Smooth muscle cell (in vitro differentiated cells): ENCODE measurements at regions not wholly inside any gene's neighbourhood (a gene's known extent, or its start where the extent isn't known, plus 50 kb on each side); places are given as distances from the start of the nearest gene placed in this dataset.

Experiments
- DNase-seq: peaks from one replicate; lab custom pipeline; 2025; ENCODE audit not compliant: unreplicated experiment; lab: John Stamatoyannopoulos, UW
- H2AFZ ChIP-seq: fragments of 200-600 bp; sonication (generic); 2 replicates; pipeline ENCODE4 v1.6.0; 2016; ENCODE audit warnings: antibody characterized with exemption, low read depth, mild to moderate bottlenecking
- H3F3A ChIP-seq: fragments of 200-600 bp; sonication (generic); 2 replicates; pipeline ENCODE4 v1.6.0; 2017; ENCODE audit warnings: antibody characterized with exemption, low read depth
- H3K27ac ChIP-seq: fragments of 200-600 bp; sonication (generic); 2 replicates; pipeline ENCODE4 v1.5.1; 2016; ENCODE audit warnings: low read depth, mild to moderate bottlenecking
- H3K27me3 ChIP-seq: fragments of 200-600 bp; sonication (generic); 2 replicates; pipeline ENCODE4 v1.6.1; 2016; ENCODE audit warnings: low read depth, mild to moderate bottlenecking
- H3K36me3 ChIP-seq: fragments of 200-600 bp; sonication (generic); 2 replicates; pipeline ENCODE4 v1.5.1; 2016; ENCODE audit warnings: low read depth
- H3K4me1 ChIP-seq: fragments of 200-600 bp; sonication (generic); 2 replicates; pipeline ENCODE4 v1.5.1; 2016; ENCODE audit warnings: low read depth
- H3K4me2 ChIP-seq: fragments of 200-600 bp; sonication (generic); 2 replicates; pipeline ENCODE4 v1.6.0; 2016; ENCODE audit warnings: mild to moderate bottlenecking
- H3K4me3 ChIP-seq: fragments of 200-600 bp; sonication (generic); 2 replicates; pipeline ENCODE4 v1.5.1; 2016; ENCODE audit warnings: mild to moderate bottlenecking
- H3K79me2 ChIP-seq: fragments of 200-600 bp; sonication (generic); 2 replicates; pipeline ENCODE4 v1.6.0; 2016; ENCODE audit warnings: low read depth, mild to moderate bottlenecking
- H3K9ac ChIP-seq: fragments of 200-600 bp; sonication (generic); 2 replicates; pipeline ENCODE4 v1.6.0; 2016; ENCODE audit warnings: low read depth
- H3K9me3 ChIP-seq: fragments of 200-600 bp; sonication (generic); replicated peaks from 2 replicates; pipeline ENCODE4 v1.5.1; 2016; ENCODE audit warnings: low read depth
- H4K20me1 ChIP-seq: fragments of 200-600 bp; sonication (generic); 2 replicates; pipeline ENCODE4 v1.6.0; 2016; ENCODE audit warnings: low read depth
- CTCF ChIP-seq: fragments of 200-600 bp; sonication (generic); IDR thresholded peaks from 2 replicates; pipeline ENCODE4 v1.5.1; 2017; ENCODE audit warnings: borderline replicate concordance, mild to moderate bottlenecking, antibody characterized with exemption; ENCODE audit not compliant: insufficient read depth, poor library complexity, severe bottlenecking
- whole genome bisulfite sequencing: methylation state at CpG from one replicate; pipeline ENCODE4 v1.1.7; 2016; ENCODE audit warnings: low lambda C conversion rate; 5-methylcytosine and 5-hydroxymethylcytosine counted together

GRCh38 chr5:26003966-26004365 lies 1034.4 kb downstream of the CDH9 start:
- WGBS = 56% methylated on average over 3 of the region's 3 CpGs
- no peak overlapping the region for H3K27ac ChIP-seq
- H3K4me3 ChIP-seq = no peak overlapping the region
- H3K27me3 ChIP-seq = no peaks in the 10 kb centered on the region
- no peaks in the 10 kb centered on the region for H3K36me3 ChIP-seq
- DNase-seq = no peak
- no peak overlapping the region for H3K9ac ChIP-seq
- no peaks in the 10 kb centered on the region for H3F3A ChIP-seq
- no peaks in the 10 kb centered on the region for H3K9me3 ChIP-seq
- TF ChIP-seq CTCF = no peak
- no peaks in the 10 kb centered on the region for H3K79me2 ChIP-seq
- no peaks in the 10 kb centered on the region for H3K4me1 ChIP-seq
- peak overlapping the region; percentile 18 for H3K4me2 ChIP-seq
- no peaks in the 10 kb centered on the region for H4K20me1 ChIP-seq
- no peak overlapping the region for H2AFZ ChIP-seq

- no peak overlapping the region for H3K9ac ChIP-seq
- no peaks in the 10 kb centered on the region for H3F3A ChIP-seq
- no peak for TF ChIP-seq CTCF
- H4K20me1 ChIP-seq = no peaks in the 10 kb centered on the region
- no peaks in the 10 kb centered on the region for H3K27me3 ChIP-seq
- no peak overlapping the region for H2AFZ ChIP-seq
- no peak for DNase-seq
- no peaks in the 10 kb centered on the region for H3K4me1 ChIP-seq
- H3K79me2 ChIP-seq = no peaks in the 10 kb centered on the region
- no peak overlapping the region for H3K4me2 ChIP-seq
- 89% methylated on average over 2 of the region's 2 CpGs for WGBS
- H3K9me3 ChIP-seq = no peaks in the 10 kb centered on the region
- H3K27ac ChIP-seq = no peak overlapping the region
- H3K4me3 ChIP-seq = no peak overlapping the region
- no peaks in the 10 kb centered on the region for H3K36me3 ChIP-seq
Measured at GRCh38 chr5:25995209-25995608, 1043.2 kb downstream of the CDH9 start.

GRCh38 chr5:25993701-25994100 lies 1044.7 kb downstream of the CDH9 start:
- Histone ChIP-seq H3K4me2 (no peak overlapping the region), H3F3A (no peaks in the 10 kb centered on the region), H3K27ac (no peak overlapping the region), H3K9me3 (no peaks in the 10 kb centered on the region), H3K9ac (no peak overlapping the region), H2AFZ (no peak overlapping the region), H3K4me3 (no peak overlapping the region), H3K27me3 (no peaks in the 10 kb centered on the region), H3K79me2 (no peaks in the 10 kb centered on the region), H3K4me1 (no peaks in the 10 kb centered on the region), H3K36me3 (no peaks in the 10 kb centered on the region), H4K20me1 (no peaks in the 10 kb centered on the region)
- DNase-seq = no peak
- 77% methylated on average over 3 of the region's 3 CpGs for WGBS
- TF ChIP-seq CTCF = no peak

- H3K9me3 ChIP-seq = no peaks in the 10 kb centered on the region
- no peak overlapping the region for H3K27ac ChIP-seq
- H3K36me3 ChIP-seq = no peaks in the 10 kb centered on the region
- no peak for DNase-seq
- no peaks in the 10 kb centered on the region for H4K20me1 ChIP-seq
- H3K79me2 ChIP-seq = no peaks in the 10 kb centered on the region
- H3F3A ChIP-seq = no peaks in the 10 kb centered on the region
- H3K4me1 ChIP-seq = no peaks in the 10 kb centered on the region
- 94% methylated on average over 18 of the region's 18 CpGs for WGBS
- TF ChIP-seq CTCF = no peak
- no peak overlapping the region for H3K4me2 ChIP-seq
- no peak overlapping the region for H3K4me3 ChIP-seq
- H2AFZ ChIP-seq = no peak overlapping the region
- no peak overlapping the region for H3K9ac ChIP-seq
- H3K27me3 ChIP-seq = no peaks in the 10 kb centered on the region
Measured at GRCh38 chr5:25991639-25992038, 1046.7 kb downstream of the CDH9 start.
